WI38 (cell line): ENCODE measurements at regions not wholly inside any gene's neighbourhood (a gene's known extent, or its start where the extent isn't known, plus 50 kb on each side); places are given as distances from the start of the nearest gene placed in this dataset.
"Not testable (repeated sequence)": the region's sequence is repeated elsewhere in the genome, so short reads cannot be mapped to it uniquely, and the experiment has no call there.

Experiments used
- H3K4me3 ChIP-seq: 2 replicates; pipeline ENCODE4 v1.5.1; 2011; ENCODE audit warnings: low read depth, mild to moderate bottlenecking, control low read depth, low read length
- TF ChIP-seq, protein P1 (sequence below): IDR thresholded peaks from 2 replicates; pipeline ENCODE4 v1.5.1; 2012; ENCODE audit warnings: low read depth, mild to moderate bottlenecking, control low read depth, low read length

DNA sequence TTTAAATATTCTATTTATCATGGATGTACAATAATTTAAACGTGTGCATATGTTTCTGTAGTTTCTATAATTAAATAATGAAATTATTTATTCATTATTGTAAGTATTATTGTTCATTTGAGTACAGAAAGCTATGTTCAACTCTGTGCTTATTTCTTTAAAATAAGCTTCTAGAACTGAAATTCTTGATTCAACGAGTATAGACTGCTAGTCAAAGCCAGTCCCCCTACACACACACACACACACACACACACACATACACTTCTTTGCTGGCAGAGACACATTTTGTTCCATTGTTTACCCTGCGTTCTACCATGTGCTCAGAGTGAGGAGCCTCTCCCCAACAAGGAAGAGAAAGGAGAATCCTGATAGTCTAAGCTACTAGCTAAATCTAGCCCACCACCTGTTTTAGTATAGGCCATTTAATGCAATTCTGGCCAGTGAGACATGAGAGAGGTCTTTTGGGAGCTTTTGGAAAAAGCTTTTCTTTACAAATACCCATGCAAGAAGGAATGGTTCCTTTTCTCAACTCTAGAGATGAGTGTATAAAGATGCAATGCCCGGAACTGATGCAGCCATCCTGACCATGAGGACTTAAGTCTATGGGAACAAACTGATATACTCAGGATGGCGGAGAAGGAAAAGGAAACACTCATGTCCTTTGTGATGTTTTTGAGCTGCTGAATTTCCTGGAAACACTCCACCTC, 161.4 kb downstream of the NDUFA12 start:
- TF ChIP-seq, protein P1, sequence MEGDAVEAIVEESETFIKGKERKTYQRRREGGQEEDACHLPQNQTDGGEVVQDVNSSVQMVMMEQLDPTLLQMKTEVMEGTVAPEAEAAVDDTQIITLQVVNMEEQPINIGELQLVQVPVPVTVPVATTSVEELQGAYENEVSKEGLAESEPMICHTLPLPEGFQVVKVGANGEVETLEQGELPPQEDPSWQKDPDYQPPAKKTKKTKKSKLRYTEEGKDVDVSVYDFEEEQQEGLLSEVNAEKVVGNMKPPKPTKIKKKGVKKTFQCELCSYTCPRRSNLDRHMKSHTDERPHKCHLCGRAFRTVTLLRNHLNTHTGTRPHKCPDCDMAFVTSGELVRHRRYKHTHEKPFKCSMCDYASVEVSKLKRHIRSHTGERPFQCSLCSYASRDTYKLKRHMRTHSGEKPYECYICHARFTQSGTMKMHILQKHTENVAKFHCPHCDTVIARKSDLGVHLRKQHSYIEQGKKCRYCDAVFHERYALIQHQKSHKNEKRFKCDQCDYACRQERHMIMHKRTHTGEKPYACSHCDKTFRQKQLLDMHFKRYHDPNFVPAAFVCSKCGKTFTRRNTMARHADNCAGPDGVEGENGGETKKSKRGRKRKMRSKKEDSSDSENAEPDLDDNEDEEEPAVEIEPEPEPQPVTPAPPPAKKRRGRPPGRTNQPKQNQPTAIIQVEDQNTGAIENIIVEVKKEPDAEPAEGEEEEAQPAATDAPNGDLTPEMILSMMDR = no peak
- no peak overlapping the region for H3K4me3 ChIP-seq

DNA sequence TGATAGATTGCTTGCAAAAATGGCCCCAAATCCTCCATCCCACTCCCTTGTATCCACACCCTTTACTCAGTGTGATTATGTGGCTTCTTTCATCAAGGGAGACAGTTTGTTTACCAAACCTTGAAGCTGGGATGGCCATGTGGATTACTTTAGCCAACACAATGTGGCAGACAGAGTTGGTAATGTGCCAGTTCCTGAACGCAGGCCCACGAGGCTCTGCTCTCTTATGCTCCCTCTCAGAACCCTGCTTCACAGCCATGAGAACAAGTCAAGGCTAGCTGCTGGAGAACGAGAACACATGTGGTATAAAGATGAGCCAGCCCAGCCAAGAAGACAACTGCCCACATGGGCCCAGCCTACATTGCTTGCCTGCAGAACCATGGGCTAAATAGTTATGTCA, 162.3 kb downstream of the NDUFA12 start:
- no peak overlapping the region for H3K4me3 ChIP-seq
- TF ChIP-seq, protein P1 = no peak

DNA sequence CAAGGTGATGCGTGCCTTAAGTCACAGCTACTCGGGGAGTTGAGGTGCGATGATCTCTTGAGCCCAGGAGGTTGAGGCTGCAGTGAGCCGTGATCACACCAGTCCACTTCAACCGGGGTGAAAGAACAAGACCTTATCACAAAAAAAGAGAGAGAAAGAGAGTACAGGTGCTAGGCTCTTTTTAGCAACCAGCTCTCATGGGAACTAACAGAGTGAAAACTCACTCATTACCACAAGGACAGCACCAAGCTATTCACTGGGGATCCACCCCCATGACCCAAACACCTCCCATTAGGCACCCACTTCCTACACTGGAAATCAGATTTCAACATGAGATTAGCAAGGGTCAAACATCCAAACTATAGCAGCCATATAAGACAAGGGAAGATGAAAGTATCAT, 164.2 kb downstream of the NDUFA12 start:
- no peak overlapping the region for H3K4me3 ChIP-seq
- TF ChIP-seq, protein P1 = no peak

DNA sequence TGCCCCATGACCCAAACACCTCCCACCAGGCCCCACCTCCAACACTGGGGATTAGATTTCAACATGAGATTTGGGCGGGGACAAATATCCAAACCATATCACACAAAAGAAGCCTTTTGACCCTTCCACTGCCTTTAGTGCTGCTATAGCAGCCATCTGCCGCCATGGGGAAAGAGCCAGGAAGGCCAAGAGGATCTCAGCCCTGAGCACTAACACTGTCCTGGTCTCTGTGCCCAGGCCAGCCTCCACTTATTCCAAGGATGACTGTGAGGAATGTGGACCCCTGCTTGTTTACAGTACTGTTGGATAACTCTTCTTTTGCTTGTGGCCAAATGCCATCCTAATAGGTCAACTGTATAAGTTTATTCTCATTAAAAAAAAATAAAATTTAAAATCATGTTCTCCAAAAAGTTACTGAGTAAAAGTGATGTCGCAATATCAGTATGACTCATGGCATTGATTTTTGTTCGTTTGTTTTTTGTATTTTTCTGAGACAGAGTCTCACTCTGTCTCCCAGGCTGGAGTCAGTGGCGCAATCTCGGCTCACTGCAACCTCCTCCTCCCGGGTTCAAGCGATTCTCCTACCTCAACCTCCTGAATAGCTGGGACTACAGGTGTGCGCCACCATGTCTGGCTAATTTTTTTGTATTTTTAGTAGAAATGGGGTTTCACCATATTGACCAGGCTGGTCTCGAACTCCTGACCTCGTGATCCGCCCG, 166.4 kb downstream of the NDUFA12 start:
- H3K4me3 ChIP-seq = not testable (repeated sequence)

DNA sequence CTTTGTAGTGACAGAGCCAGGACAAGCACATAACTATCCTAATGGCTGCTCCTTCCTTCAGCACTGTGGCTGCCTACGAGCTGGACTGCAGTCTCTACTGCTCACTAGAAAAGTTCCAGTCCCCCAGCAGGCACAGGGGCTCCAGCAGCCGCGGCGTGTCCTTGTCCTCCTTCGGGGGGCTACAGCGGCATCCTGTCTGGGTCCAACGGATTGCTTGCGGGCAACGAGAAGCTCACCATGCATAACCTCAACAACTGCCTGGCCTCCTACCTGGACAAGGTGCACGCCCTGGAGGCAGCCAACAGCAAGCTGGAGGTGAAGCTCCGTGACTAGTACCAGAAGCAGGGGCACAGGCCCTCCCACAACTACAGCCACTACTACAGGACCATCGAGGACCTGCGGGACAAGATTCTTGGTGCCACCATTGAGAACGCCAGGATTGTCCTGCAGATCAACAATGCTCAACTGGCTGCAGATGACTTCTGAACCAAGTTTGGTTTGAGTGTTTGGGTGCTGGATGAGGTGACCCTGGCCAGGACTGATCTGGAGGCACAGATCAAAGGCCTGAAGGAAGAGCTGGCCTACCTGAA, 169.4 kb downstream of the NDUFA12 start:
- H3K4me3 ChIP-seq = no peak overlapping the region
- TF ChIP-seq, protein P1 = no peak

DNA sequence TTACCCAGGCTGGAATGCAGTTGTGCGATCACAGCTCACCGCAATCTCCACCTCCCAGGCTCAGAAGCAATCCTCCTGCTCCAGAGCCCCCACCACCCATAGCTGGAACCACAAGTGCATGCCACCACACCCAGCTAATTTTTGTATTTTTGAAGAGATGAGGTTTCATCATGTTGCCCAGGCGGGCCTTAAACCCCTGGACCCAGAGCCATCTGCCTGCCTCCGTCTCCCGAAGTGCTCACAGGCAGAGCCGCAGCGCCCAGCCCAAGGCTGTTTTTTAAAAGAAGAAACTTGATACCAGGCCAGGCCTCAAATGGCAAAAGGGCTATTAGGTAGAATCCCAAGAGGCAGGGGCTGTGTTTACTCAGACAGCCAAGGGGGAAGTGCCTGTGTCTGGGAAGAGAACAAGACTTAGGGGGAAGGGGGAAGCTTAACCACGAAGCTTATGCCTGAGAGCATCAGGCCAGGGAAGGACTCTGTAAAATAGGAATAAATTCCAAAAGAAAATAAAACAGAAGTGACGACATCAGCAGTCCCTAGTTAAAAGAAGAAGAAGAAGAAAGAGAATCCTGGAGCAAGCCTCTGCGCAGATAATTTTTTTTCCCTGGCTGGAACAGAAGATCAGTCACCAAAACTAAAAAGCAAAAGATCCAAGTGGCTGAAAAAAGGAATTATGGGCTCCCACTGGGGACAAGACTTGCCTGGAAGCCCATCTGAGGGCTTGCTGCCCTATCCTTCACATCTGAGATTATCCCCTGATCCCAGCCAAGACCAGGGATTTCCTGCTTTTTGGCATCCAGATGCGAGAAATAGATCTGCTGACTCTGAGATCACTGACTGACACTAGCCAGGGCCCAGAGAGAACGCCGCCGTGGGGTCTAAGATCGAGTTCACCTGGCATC, 170.5 kb downstream of the NDUFA12 start:
- no peak overlapping the region for H3K4me3 ChIP-seq
- TF ChIP-seq, protein P1 = no peak

DNA sequence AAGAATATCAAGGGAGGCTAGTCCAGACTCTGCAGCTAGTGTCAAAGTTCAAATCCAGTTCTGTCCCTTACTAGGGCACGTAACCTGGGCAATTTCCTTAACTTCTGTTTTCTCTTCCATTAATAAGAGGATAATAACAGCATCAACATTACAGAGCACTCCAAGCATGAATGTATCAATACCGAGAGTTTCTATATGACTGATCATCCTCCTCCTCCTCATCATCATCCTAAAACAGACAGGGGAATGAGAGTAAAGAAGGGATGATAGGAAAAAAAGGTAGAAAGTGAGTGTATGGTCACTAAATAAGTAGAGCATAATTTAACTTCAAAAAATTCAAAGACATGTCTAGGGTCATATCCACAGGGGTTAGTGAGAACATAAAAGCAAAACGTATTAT, 171.4 kb downstream of the NDUFA12 start:
- no peak overlapping the region for H3K4me3 ChIP-seq
- TF ChIP-seq, protein P1 = no peak
